HepG2 (cell line): ENCODE measurements at regions not wholly inside any gene's neighbourhood (a gene's known extent, or its start where the extent isn't known, plus 50 kb on each side); places are given as distances from the start of the nearest gene placed in this dataset.
A peak's percentile ranks its signal among the peaks of the same experiment; 100 is the strongest.

Source experiments
- ATAC-seq: fragments of 200-7000 bp; cut with Tn5 transposase; 3 replicates; pipeline ENCODE4 v1.9.1; 2020; ENCODE audit warnings: mild to moderate bottlenecking, moderate library complexity
- BruUV-seq: library from RNA; stranded (reverse); fragments of 400-500 nt; replicated peaks from 2 replicates; lab custom pipeline; 2021; lab: Mats Ljungman, UMichigan
- CTCF ChIA-PET: fragments of 300-600 bp; formaldehyde crosslinking; extraction: SDS; loops from one replicate; lab custom pipeline; 2021; ENCODE audit warnings: low total read pairs, inconsistent platforms, low intra/inter-chr PET ratio; lab: Yijun Ruan, JAX
- POLR2A ChIA-PET: fragments of 350-600 bp; sonication (Branson Sonifier 250); formaldehyde crosslinking; loops from one replicate; lab custom pipeline; 2020; ENCODE audit warnings: antibody characterized with exemption, inconsistent platforms; lab: Yijun Ruan, JAX
- DNase-seq: peaks from one replicate; pipeline ENCODE4 v3.0.0-alpha.2; 2015; ENCODE audit warnings: low spot score
- FAIRE-seq: peaks from 3 replicates; lab custom pipeline; 2011; peaks lifted over from hg19 to GRCh38; lab: Jason Lieb, UNC
- H2AFZ ChIP-seq: one replicate; pipeline ENCODE4 v1.6.1; 2011; ENCODE audit warnings: low read length, inconsistent platforms
- H3K27ac ChIP-seq: fragments of 300-600 bp; 3 replicates; pipeline ENCODE4 v1.8.0; 2011; ENCODE audit warnings: mixed run types, mild to moderate bottlenecking, mixed read lengths, low read length, inconsistent platforms; ENCODE audit not compliant: insufficient read depth; ENCODE audit errors: extremely low read length
- H3K27me3 ChIP-seq, 2 experiments: fragments of 200-600 bp in 1 of 2; 2 replicates in 1 of 2; 3 replicates in 1 of 2; pipeline versions ENCODE4 v1.6.0 to v1.8.0; 2011; ENCODE audit warnings: low read length in 2 of 2, mild to moderate bottlenecking in 2 of 2, moderate library complexity in 2 of 2, inconsistent platforms in 1 of 2; ENCODE audit not compliant: insufficient read depth in 2 of 2, control insufficient read depth in 1 of 2
- H3K36me3 ChIP-seq, 2 experiments: fragments of 200-600 bp in 1 of 2; replicated peaks in 1 of 2; 2 replicates in 1 of 2; 3 replicates in 1 of 2; pipeline versions ENCODE4 v1.5.1 to v1.8.0; 2011; ENCODE audit warnings: low read length in 2 of 2, inconsistent platforms in 1 of 2; ENCODE audit not compliant: insufficient read depth in 2 of 2, control insufficient read depth in 1 of 2
- H3K4me1 ChIP-seq: 2 replicates; pipeline ENCODE4 v1.5.1; 2012; ENCODE audit warnings: low read length, inconsistent platforms; ENCODE audit not compliant: insufficient read depth
- H3K4me2 ChIP-seq: 2 replicates; pipeline ENCODE4 v1.6.0; 2011; ENCODE audit warnings: low read depth, low read length, inconsistent platforms
- H3K4me3 ChIP-seq, 3 experiments: fragments of 200-600 bp in 1 of 3; sonication (generic), shearing (Covaris generic) in 1 of 3; replicated peaks in 1 of 3; 2 replicates each; pipeline ENCODE4 v1.5.1; 2011 to 2016; ENCODE audit warnings: low read length in 3 of 3, inconsistent platforms in 2 of 3, low read depth in 2 of 3, mild to moderate bottlenecking in 2 of 3, control low read depth in 1 of 3, mixed read lengths in 1 of 3; ENCODE audit not compliant: insufficient read depth in 1 of 3
- H3K79me2 ChIP-seq: one replicate; pipeline ENCODE4 v1.6.1; 2011; ENCODE audit warnings: low read length, inconsistent platforms; ENCODE audit not compliant: insufficient read depth
- H3K9ac ChIP-seq: 2 replicates; pipeline ENCODE4 v1.6.0; 2011; ENCODE audit warnings: mild to moderate bottlenecking, low read depth, low read length, inconsistent platforms; ENCODE audit not compliant: insufficient read depth
- H3K9me3 ChIP-seq: 2 replicates; pipeline ENCODE4 v1.5.1; 2012; ENCODE audit warnings: mild to moderate bottlenecking, low read length
- H4K20me1 ChIP-seq: 2 replicates; pipeline ENCODE4 v1.6.0; 2011; ENCODE audit warnings: inconsistent platforms, mild to moderate bottlenecking, low read length, moderate library complexity; ENCODE audit not compliant: insufficient read depth
- CEBPB ChIP-seq: IDR thresholded peaks from 2 replicates; pipeline ENCODE4 v1.6.1; 2011; ENCODE audit warnings: low read depth, low read length, improper control_type of control experiment, borderline replicate concordance
- NBN ChIP-seq: fragments of 450-650 bp; conservative IDR thresholded peaks from 2 replicates; pipeline ENCODE4 v1.6.1; 2017
- NFYC ChIP-seq: IDR thresholded peaks from 2 replicates; pipeline ENCODE4 v1.6.1; 2016; ENCODE audit warnings: missing genetic modification reagents, missing compliant biosample characterization
- NKX3-1 ChIP-seq: sonication (generic); formaldehyde crosslinking; IDR thresholded peaks from 2 replicates; pipeline ENCODE4 v1.5.0; 2020; ENCODE audit warnings: missing genetic modification reagents
- SALL1 ChIP-seq: sonication (generic); formaldehyde crosslinking; IDR thresholded peaks from 2 replicates; pipeline ENCODE4 v1.8.0; 2022; ENCODE audit warnings: mild to moderate bottlenecking, missing genetic modification reagents
- SP1 ChIP-seq, 2 experiments: fragments of 450-650 bp in 1 of 2; sonication (generic) in 1 of 2; formaldehyde crosslinking in 1 of 2; IDR thresholded peaks; 2 replicates each; pipeline versions ENCODE4 v1.4.0 to v1.6.1; 2016 to 2020; ENCODE audit warnings: missing genetic modification reagents in 1 of 2
- STAG1 ChIP-seq: sonication (generic); formaldehyde crosslinking; IDR thresholded peaks from 2 replicates; pipeline ENCODE4 v1.4.0; 2020; ENCODE audit warnings: missing genetic modification reagents
- ZEB1 ChIP-seq: IDR thresholded peaks from 2 replicates; pipeline ENCODE4 v1.6.1; 2012; ENCODE audit warnings: mild to moderate bottlenecking, low read depth, inconsistent platforms; ENCODE audit not compliant: insufficient replicate concordance
- ZNF746 ChIP-seq: sonication (generic); formaldehyde crosslinking; IDR thresholded peaks from 2 replicates; pipeline ENCODE4 v1.8.0; 2022; ENCODE audit warnings: mild to moderate bottlenecking, missing genetic modification reagents
- ZSCAN29 ChIP-seq: sonication (generic); formaldehyde crosslinking; conservative IDR thresholded peaks from 2 replicates; pipeline ENCODE4 v1.4.0; 2020; ENCODE audit warnings: mild to moderate bottlenecking, missing genetic modification reagents
- WGBS: methylation state at CpG from one replicate; pipeline ENCODE4 v1.1.6; 2017; ENCODE audit warnings: low lambda C conversion rate; 5-methylcytosine and 5-hydroxymethylcytosine counted together
- in situ Hi-C: cut with HindIII; loops from 2 replicates; pipeline ENCODE4 v1.10.0; 2017; ENCODE audit warnings: low pct_unique_long_range_greater_than_20kb; ENCODE audit not compliant: extremely low pct_ligation_motif_present
- intact Hi-C: fragments of 100-400 bp; cut with micrococcal nuclease; formaldehyde crosslinking; loops from one replicate; pipeline ENCODE4 v1.10.0; 2022; ENCODE audit not compliant: unreplicated experiment
- TF ChIP-seq, protein P1 (sequence below): sonication (generic); formaldehyde crosslinking; IDR thresholded peaks from 2 replicates; pipeline ENCODE4 v1.5.1; 2020; ENCODE audit warnings: missing genetic modification reagents, mild to moderate bottlenecking, borderline replicate concordance
- TF ChIP-seq, protein P2 (sequence below): sonication (generic); formaldehyde crosslinking; IDR thresholded peaks from 2 replicates; pipeline ENCODE4 v1.5.0; 2020; ENCODE audit warnings: mild to moderate bottlenecking, missing genetic modification reagents, moderate library complexity
- TF ChIP-seq, protein P3 (sequence below): sonication (generic); formaldehyde crosslinking; IDR thresholded peaks from 2 replicates; pipeline ENCODE4 v1.4.0; 2020; ENCODE audit warnings: mild to moderate bottlenecking, missing genetic modification reagents
- TF ChIP-seq, protein P4 (sequence below): sonication (generic); formaldehyde crosslinking; IDR thresholded peaks from 2 replicates; pipeline ENCODE4 v1.8.1; 2023; ENCODE audit warnings: missing genetic modification reagents, mild to moderate bottlenecking, borderline replicate concordance
- TF ChIP-seq, protein P5 (sequence below): sonication (generic); formaldehyde crosslinking; IDR thresholded peaks from 2 replicates; pipeline ENCODE4 v1.5.0; 2020; ENCODE audit warnings: missing genetic modification reagents

DNA sequence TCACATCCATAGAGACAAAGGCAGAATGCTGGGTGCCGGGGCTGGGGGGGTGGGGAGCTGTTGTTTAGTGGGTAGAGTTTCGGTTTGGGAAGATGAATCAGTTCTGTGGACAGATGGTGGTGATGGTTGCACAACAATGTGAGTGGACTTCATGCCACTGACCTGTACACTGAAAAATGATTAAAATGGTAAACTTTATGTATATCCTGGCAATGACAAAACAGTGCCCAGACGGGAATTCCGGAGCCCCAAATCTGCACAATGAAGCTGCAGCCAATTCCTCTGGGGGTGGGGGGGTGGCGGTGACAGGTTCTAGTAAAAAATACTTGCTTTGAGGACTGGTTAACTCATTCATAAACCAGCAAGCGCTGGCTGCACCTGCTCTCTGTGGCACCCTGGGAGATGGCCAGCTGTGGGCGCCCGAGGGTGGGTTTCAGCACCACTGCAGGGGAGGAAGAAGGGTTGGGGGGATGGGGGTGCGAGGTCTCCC lies 81.8 kb upstream of the HPCAL1 start:
- no peaks in the 10 kb centered on the region for H4K20me1 ChIP-seq
- H3K4me2 ChIP-seq, result no peak overlapping the region
- no peaks in the 10 kb centered on the region for H3K36me3 ChIP-seq
- no peak overlapping the region for H3K4me3 ChIP-seq
- no peak overlapping the region for H3K27ac ChIP-seq
- intact Hi-C loops, result no loop called here
- 25% methylated on average over 9 of the region's 9 CpGs for WGBS
- CTCF ChIA-PET, result no interaction called here
- H3K9ac ChIP-seq, result no peak overlapping the region
- peaks cover 11 to 38% of the 10 kb centered on the region in 2 experiments; a peak in 4 of 5 replicates for H3K27me3 ChIP-seq
- BruUV-seq, result no TSS peak
- H3K79me2 ChIP-seq, result no peaks in the 10 kb centered on the region
- ATAC-seq (no peak), DNase-seq (no peak)
- POLR2A ChIA-PET, result interaction anchor here (0.7 kb wide), 1 partner anchor 66 kb away, joined by 4 read pairs; no protein-coding TSS in a partner anchor
- peaks cover 24% of the 10 kb centered on the region for H3K4me1 ChIP-seq
- no peaks in the 10 kb centered on the region for H3K9me3 ChIP-seq
- no peak overlapping the region for H2AFZ ChIP-seq
- TF ChIP-seq STAG1 (CRISPR knock-in tag) (peak; percentile 28; the same call in 1 of the 2 replicates), SALL1 (no peak), ZEB1 (no peak), NFYC (CRISPR knock-in tag) (no peak), CEBPB (peak; percentile 91), NBN (no peak), NKX3-1 (CRISPR knock-in tag) (no peak), SP1 (IDR thresholded peaks at IDR 0.05) (no peak), SP1 (CRISPR knock-in tag; IDR thresholded peaks at IDR 0.05) (no peak), ZSCAN29 (CRISPR knock-in tag) (no peak), ZNF746 (CRISPR knock-in tag) (no peak)
- TF ChIP-seq, protein P1, sequence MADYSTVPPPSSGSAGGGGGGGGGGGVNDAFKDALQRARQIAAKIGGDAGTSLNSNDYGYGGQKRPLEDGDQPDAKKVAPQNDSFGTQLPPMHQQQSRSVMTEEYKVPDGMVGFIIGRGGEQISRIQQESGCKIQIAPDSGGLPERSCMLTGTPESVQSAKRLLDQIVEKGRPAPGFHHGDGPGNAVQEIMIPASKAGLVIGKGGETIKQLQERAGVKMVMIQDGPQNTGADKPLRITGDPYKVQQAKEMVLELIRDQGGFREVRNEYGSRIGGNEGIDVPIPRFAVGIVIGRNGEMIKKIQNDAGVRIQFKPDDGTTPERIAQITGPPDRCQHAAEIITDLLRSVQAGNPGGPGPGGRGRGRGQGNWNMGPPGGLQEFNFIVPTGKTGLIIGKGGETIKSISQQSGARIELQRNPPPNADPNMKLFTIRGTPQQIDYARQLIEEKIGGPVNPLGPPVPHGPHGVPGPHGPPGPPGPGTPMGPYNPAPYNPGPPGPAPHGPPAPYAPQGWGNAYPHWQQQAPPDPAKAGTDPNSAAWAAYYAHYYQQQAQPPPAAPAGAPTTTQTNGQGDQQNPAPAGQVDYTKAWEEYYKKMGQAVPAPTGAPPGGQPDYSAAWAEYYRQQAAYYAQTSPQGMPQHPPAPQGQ (CRISPR knock-in tag), result no peak
- TF ChIP-seq, protein P2, sequence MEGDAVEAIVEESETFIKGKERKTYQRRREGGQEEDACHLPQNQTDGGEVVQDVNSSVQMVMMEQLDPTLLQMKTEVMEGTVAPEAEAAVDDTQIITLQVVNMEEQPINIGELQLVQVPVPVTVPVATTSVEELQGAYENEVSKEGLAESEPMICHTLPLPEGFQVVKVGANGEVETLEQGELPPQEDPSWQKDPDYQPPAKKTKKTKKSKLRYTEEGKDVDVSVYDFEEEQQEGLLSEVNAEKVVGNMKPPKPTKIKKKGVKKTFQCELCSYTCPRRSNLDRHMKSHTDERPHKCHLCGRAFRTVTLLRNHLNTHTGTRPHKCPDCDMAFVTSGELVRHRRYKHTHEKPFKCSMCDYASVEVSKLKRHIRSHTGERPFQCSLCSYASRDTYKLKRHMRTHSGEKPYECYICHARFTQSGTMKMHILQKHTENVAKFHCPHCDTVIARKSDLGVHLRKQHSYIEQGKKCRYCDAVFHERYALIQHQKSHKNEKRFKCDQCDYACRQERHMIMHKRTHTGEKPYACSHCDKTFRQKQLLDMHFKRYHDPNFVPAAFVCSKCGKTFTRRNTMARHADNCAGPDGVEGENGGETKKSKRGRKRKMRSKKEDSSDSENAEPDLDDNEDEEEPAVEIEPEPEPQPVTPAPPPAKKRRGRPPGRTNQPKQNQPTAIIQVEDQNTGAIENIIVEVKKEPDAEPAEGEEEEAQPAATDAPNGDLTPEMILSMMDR (CRISPR knock-in tag), result peak; percentile 35; the same call in 1 of the 2 replicates
- TF ChIP-seq, protein P3, sequence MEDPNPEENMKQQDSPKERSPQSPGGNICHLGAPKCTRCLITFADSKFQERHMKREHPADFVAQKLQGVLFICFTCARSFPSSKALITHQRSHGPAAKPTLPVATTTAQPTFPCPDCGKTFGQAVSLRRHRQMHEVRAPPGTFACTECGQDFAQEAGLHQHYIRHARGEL (CRISPR knock-in tag), result no peak
- TF ChIP-seq, protein P4, sequence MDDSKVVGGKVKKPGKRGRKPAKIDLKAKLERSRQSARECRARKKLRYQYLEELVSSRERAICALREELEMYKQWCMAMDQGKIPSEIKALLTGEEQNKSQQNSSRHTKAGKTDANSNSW, result no peak
- TF ChIP-seq, protein P5, sequence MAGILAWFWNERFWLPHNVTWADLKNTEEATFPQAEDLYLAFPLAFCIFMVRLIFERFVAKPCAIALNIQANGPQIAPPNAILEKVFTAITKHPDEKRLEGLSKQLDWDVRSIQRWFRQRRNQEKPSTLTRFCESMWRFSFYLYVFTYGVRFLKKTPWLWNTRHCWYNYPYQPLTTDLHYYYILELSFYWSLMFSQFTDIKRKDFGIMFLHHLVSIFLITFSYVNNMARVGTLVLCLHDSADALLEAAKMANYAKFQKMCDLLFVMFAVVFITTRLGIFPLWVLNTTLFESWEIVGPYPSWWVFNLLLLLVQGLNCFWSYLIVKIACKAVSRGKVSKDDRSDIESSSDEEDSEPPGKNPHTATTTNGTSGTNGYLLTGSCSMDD (CRISPR knock-in tag), result no peak
- TF ChIP-seq, all 625 proteins: peak for 3
- in situ Hi-C loops, result no loop called here
- no peak for FAIRE-seq
